NOMO-1 (cell line): ENCODE measurements at regions not wholly inside any gene's neighbourhood (a gene's known extent, or its start where the extent isn't known, plus 50 kb on each side); places are given as distances from the start of the nearest gene placed in this dataset.

Source experiments
- DNase-seq, 2 experiments: peaks; one replicate each; lab custom pipeline; 2025; ENCODE audit not compliant: unreplicated experiment in 2 of 2; lab: John Stamatoyannopoulos, UW

DNA sequence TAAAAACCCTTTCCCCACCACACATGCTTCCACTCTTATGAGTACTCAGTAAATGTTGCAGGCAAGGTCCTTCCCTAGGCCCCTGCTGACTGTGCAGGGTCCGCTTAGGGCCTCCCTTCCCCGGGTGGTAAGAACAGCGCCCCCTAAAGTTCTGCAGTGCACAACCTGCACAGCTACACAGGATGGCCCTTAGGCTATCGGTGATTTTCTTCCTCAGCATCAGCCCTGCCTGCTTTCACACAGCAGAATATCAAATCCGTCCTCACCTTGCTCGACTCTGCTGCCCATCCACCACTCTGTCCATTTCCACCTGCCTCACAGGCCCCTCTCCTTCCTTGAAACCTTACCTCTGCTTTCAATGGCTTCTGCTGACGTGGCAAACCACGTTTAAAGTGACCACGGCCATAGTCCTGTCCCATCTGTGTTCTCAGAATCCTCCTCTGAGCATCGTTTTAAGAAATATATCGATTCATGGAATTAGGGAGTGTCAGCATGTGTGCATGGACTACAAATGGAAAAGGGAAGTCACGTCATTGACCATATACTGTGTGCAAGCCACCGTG is 51.4 kb upstream of the TMEM132E start:
- no peak for DNase-seq

DNA sequence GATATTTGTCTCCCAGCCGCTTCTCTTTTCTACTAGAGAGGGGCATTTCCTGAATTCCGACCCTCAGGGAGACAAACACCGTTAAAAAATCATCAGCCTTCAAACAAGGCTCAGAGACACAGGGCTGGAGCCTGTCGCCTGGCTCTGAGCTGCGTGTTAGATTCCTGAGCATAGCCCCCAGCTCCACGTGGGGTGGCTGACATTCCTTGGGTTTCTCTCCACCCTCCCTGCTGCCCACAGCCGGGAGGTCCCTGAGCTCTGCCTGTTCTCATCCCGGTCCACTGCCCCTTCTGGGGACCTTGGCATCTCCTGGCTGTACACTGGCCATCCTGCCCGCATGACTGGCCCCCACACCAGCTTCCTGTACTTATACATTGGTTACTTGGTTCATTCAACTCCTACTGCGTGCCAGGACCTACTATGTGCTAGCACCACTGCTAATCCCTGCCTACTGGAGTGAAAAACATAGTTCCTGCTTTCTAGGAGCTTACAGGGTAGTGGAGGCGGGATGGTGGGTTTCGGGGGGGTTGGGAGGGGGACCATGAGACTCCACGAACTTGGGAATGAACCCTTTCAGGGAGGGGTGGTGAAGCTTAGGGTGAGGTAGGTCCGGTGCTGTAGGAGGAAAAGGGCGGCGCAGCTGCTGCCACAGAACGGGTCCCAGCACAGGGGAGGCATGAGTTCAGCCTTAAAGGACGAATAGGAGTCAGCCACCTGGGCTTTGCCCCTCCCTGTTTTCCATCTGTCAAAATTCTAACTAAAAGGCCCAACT is 52.1 kb upstream of the TMEM132E start:
- DNase-seq: no peak

DNA sequence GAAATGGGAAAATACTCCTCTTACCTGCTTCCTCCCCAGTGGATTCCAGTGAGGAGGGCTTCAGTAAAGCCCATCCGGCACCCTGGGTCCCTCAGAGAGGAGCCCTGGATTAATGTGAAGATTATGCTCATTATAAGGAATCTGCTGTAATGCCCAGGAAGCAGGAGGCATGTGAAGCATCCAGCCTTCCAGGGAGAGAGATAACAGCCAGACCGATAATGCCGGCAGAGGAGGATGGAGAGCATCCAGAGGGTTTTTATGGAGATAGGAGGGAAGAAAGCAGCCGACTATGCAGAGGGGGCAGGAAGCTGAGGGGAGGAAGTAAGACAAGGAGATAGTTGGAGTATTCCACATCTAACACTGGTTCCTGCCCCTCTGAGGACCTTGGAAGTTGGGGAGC is 53.7 kb upstream of the TMEM132E start:
- DNase-seq: no peak

DNA sequence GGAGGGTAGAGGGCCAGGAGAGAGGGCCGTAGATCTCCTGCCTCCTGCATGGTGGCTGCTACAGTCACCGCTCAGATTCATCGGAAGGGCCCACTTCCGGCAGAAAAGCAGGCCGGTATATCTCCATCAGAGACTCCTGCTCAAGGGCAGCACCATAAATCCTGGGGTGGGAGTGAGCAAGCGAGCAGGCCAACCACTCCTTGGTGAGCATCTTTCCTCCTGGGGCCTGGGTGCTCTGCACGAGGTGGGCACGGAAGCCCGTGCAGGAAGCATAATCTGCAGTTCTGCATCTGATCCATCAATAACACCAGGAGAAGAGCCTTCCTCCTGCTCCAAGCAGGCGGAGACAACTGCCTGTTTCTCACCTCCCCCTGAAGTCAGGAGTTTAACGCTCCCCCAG is 57.4 kb upstream of the TMEM132E start:
- no peak for DNase-seq

DNA sequence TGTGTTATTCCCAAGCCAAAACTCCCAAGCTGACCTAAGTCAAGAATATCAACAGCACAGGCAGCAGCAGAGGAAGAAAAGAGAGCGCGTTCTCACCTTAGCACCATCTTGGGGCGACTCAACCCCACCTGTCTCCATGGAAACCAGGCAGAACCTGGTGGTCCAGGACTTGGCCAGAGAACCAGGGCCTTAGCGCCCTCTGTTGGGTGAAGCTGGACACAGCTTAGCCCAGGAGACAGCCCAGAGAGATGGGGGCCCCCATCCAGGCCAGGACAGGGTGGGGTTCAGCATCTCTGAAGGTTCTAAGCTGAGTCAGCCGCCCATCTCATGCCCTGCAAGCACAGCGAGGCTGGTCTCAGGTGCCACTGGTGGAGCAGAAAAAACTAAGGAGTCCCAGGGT is 60.1 kb upstream of the TMEM132E start:
- no peak for DNase-seq

DNA sequence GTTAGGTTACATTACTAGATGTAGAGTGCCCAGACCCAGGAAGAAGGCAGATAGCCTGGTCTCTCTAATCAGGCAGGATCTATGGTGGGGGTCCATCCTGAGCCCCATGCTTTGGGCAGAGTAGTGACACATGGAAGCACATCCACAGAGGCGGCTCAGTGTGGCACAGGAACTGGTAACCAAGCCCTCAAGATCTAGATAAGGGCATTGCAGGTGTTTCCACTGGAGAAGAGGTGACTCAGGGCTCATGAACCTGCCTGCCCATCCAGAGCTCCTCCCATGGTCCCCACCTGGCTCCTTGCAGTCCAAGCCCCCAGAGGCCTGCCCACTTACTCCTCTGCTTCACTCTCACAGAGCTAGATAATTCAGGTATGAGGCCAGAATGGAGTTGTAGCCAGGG is 62.0 kb upstream of the TMEM132E start:
- DNase-seq: no peak

DNA sequence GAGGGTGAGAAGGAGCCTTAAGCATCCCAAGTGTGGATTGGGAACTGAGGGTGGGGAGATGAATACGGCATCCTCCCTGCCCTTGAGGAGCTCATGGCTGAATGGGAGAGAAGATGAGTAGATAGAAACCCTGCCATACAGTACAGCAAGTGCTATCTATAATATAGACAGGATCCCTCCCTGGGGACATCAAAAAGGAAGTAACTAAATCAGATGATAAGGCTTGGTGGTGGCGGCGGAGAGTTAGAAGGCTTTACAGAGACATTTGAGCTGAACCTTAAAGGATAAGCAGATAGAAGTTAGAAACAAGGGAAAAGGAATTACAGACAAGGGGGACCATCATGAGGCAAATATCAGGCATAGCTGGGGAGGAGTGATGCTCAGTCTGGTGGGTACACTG is 67.5 kb upstream of the TMEM132E start:
- DNase-seq: no peak

GRCh38 chr17:34511265-34511664 is 68.1 kb upstream of the TMEM132E start:
- no peak for DNase-seq

DNA sequence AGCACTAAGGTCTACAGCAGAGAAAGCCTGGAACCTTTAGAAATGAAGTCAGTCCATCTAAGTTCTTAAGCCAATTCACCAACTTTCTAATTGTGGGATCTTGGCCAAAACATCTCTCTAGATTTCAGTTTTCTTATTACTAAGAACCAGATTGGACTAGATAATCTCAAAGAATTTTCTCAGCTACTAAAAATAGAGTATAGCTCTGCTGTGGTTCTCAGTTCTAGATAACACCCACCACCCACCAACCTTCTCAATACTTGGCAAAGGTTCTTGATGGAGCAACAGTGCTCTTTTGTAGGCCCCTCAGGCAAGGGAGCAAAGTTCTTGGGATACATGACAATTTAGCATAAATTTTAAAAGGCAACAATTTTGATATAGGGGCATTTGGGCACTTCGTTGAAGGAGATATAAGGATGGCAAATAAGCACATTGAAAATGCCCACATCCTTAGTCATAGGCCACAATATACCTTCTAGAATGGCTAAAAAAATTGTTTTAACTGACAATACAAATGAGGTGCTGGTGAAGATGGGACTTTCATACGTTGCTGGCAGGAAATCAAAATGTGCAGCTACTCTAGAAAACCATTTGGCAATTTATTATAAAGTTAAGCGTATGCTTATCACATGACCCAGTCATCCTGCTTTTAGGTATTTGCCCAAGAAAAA is 74.4 kb upstream of the TMEM132E start:
- DNase-seq: no peak

DNA sequence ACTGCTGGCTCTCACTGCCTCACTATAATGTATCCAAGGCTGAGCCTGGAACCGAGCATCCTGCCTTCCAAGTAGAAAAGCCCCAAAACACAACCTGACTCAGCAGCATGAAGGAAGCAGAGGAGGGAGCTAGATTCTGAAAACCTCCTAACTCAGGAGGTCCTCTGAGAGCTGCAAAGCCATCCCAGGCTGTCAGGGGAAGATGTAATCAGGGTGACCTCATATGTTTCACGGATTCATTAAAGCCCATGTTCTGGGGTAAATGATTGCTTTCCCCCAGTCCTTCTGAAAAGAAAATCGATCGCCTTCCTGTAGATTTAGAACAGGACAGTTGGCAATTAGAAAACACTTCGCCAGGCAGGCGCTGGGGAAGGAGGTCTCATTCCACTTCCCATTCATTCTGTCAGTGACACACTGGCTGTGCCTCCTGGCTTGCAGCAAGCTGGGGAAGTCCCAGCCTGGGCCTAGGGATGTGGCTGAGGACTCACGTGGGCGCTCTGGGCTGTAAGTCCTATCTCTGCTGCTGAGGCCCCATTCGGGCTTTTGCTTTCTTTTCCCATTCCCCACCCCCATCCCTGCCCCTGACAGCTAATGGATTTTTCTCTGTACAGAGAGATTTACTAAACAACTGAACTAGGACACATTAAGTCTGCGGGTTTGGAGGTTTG is 75.7 kb upstream of the TMEM132E start:
- DNase-seq: no peak

DNA sequence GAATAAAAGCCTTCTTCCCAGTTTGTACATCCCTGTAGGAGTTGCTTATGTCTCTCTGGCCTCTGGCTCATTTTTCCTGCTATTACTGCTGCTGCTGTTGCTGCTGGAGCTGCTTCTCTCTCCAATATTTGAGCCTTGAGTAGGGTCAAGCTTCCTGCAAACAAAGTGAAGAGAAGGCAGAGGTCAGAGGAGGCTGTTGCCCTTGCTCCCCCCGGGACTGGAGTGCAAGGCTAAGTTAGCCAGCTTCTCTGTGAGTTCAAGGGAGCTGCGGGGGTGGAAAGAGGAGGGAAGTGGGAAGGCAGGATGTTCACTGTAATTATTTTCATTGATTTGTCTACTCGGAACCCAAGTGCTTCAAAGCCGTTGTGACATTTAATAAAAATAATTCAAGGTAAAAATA is 77.0 kb upstream of the TMEM132E start:
- DNase-seq: no peak

DNA sequence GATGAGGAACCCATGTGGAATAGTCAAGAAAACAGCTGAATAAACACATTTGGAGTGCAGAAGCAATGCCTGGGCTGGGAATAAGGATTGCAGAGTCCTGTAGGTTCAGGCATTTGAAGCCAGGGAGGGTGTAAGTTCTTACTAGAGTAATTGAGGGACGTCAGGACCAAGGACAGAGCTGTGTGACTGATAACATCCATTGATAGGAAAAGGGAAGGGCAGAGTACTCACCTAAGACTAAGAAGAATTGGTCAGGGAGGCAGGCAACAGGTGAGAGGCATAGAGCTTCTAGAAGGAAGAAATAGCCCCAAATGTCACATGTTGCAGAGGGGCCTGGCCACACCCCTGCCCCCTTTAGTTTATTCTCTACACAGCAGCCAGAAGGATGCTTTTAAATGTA is 79.8 kb upstream of the TMEM132E start:
- DNase-seq: peak in 1 of 2 experiments; percentile 57

GRCh38 chr17:34493917-34494316 is 85.5 kb upstream of the TMEM132E start:
- no peak for DNase-seq

- DNase-seq: no peak
Measured at GRCh38 chr17:34487626-34488025, 91.8 kb upstream of the TMEM132E start.

- DNase-seq: no peak
Measured at GRCh38 chr17:34486761-34487160, 92.6 kb upstream of the TMEM132E start.

- peak; percentile 84 to 93 for DNase-seq
Measured at GRCh38 chr17:34485999-34486398, 93.4 kb upstream of the TMEM132E start.

DNA sequence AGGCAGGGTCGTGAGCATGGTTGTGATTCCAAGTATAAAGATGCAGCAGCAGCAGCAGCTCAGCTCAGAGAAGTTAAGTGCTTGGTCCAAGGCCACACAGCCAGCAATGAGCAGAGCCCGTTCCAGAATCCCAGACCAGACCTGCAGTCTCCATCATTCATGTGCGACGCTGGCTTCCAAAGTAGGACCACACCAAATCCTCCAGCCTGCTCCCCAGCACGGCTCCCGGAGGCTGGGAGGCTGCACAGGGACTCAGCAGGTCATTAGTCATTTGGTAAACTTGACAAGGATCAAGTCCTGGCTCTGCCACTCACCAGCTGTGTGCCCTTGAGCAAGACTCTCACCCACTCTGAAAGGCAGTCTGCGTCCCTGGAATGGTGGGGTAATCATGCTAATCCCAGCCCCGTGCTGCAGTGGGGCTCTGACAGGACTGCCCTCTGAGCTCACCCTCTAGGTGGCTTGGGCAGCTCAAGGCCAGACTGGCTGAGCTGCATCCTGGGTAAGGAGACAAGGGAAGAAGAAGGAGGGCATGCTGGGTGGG is 95.1 kb upstream of the TMEM132E start:
- no peak for DNase-seq

DNA sequence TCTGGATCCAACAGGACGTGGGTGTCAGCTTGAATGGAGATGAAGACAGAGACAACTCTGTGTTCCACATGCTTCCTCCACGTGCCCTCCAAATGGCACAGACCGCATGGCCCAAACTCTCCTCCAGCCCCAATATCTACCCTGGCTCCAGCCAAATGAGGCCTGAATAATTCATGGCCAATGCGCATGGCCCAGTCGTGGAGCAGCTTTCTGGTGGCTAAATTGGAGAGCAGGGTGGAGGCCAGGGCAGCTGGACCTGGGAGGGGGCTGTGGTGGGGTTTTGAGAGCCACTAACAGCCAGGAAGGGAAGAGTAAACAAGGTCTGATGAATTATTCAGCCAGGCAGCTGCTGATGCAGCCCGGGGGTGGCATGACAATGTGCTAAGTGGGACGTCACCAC is 96.7 kb upstream of the TMEM132E start:
- no peak for DNase-seq

DNA sequence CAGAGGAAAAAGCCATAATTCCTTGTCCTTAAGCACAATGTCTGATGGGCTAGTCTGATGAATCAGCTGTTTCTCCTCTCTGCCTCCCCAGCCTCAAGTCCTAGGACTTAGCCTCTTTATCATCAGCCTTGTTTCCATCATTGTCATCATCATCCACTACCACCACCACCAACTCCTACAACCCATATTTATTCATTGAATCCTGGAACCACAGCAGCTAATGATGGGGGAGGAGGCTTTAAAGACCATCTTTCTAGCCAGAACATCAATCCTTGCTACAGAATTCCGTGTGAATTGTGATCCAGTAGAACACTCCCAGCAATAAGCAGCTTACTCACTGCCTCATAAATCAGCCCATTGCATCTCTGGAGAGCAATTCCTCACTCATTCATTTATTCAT is 97.6 kb upstream of the TMEM132E start:
- no peak for DNase-seq

DNA sequence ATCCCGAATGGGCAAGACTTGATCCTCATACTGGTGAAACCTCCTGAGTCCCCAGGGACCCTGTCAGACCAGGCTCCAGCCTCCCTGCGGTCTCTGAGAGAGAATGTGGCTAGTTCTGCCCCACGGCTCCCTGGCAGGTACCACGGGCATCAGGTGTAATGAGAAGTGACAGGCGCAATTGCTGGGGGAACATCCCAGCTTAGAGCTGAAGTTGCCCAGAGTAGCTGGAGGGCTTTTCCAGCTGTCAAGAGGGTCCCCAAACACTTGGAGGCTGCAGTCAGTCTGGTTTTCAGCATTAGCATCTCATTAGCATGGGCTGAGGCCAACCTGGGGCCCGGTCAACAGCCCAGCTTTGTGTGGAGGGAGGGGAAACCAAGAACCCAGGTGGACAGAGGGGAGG is 100.0 kb upstream of the TMEM132E start:
- no peak for DNase-seq

- no peak for DNase-seq
Measured at GRCh38 chr17:34478244-34478643, 101.1 kb upstream of the TMEM132E start.
